Spleen (tissue), 7 donors: ENCODE measurements at regions not wholly inside any gene's neighbourhood (a gene's known extent, or its start where the extent isn't known, plus 50 kb on each side); places are given as distances from the start of the nearest gene placed in this dataset.

ENCODE experiments used
- CTCF ChIP-seq, 11 experiments: fragments of 200-600 bp in 7 of 11; fragments of 450-650 bp in 4 of 11; sonication (generic) in 4 of 11; IDR thresholded peaks in 8 of 11; conservative IDR thresholded peaks in 3 of 11; 1 replicate in 7 of 11; 2 replicates in 4 of 11; pipeline versions ENCODE4 v1.4.0 to v1.8.0; 2016 to 2021; ENCODE audit warnings: antibody characterized with exemption in 11 of 11, inconsistent platforms in 4 of 11, mild to moderate bottlenecking in 1 of 11
- POLR2A ChIP-seq, 3 donors: fragments of 450-650 bp; IDR thresholded peaks; one replicate each; pipeline ENCODE4 v1.5.1; 2017; ENCODE audit warnings: antibody characterized with exemption in 3 of 3, mild to moderate bottlenecking in 1 of 3
- donor health status: DM: no; HTN: no; CAD: no; lungs with moderate emphysema.
- donor health status: DM: no; HTN: no; CAD: no.
- donor health status: DM: no; HTN: no; CAD: no.

GRCh38 chr7:132720835-132721234 lies 144.6 kb upstream of the PLXNA4 start:
- no peak for TF ChIP-seq CTCF (IDR thresholded peaks at IDR 0.05 in 8 of 11, conservative IDR thresholded peaks at IDR 0.05 in 3 of 11)
- TF ChIP-seq POLR2A (IDR thresholded peaks at IDR 0.05) = no peak
